CD14-positive monocyte (primary cell): ENCODE measurements at regions not wholly inside any gene's neighbourhood (a gene's known extent, or its start where the extent isn't known, plus 50 kb on each side); places are given as distances from the start of the nearest gene placed in this dataset.

ENCODE experiments used
- DNase-seq, 3 donors: peaks; one replicate each; pipeline ENCODE4 v3.0.0-alpha.2; 2011 to 2022
- H2AFZ ChIP-seq: 2 replicates; pipeline ENCODE4 v1.6.0; 2012; ENCODE audit warnings: mild to moderate bottlenecking, low read depth, low read length, inconsistent platforms; ENCODE audit not compliant: insufficient read depth, poor library complexity, severe bottlenecking
- H3K27ac ChIP-seq, 2 donors: 1 replicate in 1 of 2; 2 replicates in 1 of 2; pipeline ENCODE4 v1.5.1; 2012 to 2013; ENCODE audit warnings: low read length in 2 of 2, control low read depth in 1 of 2, inconsistent platforms in 1 of 2, low read depth in 1 of 2, mild to moderate bottlenecking in 1 of 2
- H3K27me3 ChIP-seq, 2 donors: one replicate each; pipeline versions ENCODE4 v1.6.0 to v1.6.1; 2011 to 2013; ENCODE audit warnings: low read length in 2 of 2; ENCODE audit not compliant: control insufficient read depth in 2 of 2, insufficient read depth in 2 of 2
- H3K36me3 ChIP-seq, 2 donors: replicated peaks in 1 of 2; 1 replicate in 1 of 2; 2 replicates in 1 of 2; pipeline versions ENCODE4 v1.5.1 to v1.6.1; 2012 to 2013; ENCODE audit warnings: low read length in 2 of 2, control low read depth in 1 of 2, inconsistent platforms in 1 of 2, mild to moderate bottlenecking in 1 of 2; ENCODE audit not compliant: insufficient read depth in 2 of 2, control insufficient read depth in 1 of 2
- H3K4me1 ChIP-seq, 2 donors: 1 replicate in 1 of 2; 2 replicates in 1 of 2; pipeline versions ENCODE4 v1.5.1 to v1.6.1; 2012 to 2013; ENCODE audit warnings: low read length in 2 of 2, control low read depth in 1 of 2, inconsistent platforms in 1 of 2, mild to moderate bottlenecking in 1 of 2, moderate library complexity in 1 of 2; ENCODE audit not compliant: insufficient read depth in 2 of 2, control insufficient read depth in 1 of 2
- H3K4me2 ChIP-seq: replicated peaks from 2 replicates; pipeline ENCODE3; 2012; ENCODE audit warnings: low read length, moderate library complexity, mild to moderate bottlenecking; ENCODE audit not compliant: poor library complexity, severe bottlenecking; ENCODE audit errors: extremely low read depth
- H3K4me3 ChIP-seq, 3 experiments: fragments of 200-600 bp in 1 of 3; sonication (generic) in 1 of 3; replicated peaks in 1 of 3; 1 replicate in 2 of 3; 2 replicates in 1 of 3; pipeline ENCODE4 v1.5.1; 2011 to 2013; ENCODE audit warnings: low read length in 3 of 3, mild to moderate bottlenecking in 3 of 3, control low read depth in 2 of 3, low read depth in 2 of 3, inconsistent platforms in 1 of 3, moderate library complexity in 1 of 3
- H3K79me2 ChIP-seq: 2 replicates; pipeline ENCODE4 v1.6.0; 2012; ENCODE audit warnings: mild to moderate bottlenecking, control low read depth, inconsistent platforms, low read length, moderate library complexity; ENCODE audit not compliant: insufficient read depth
- H3K9ac ChIP-seq: 2 replicates; pipeline ENCODE4 v1.6.0; 2017; ENCODE audit warnings: low read length, mild to moderate bottlenecking; ENCODE audit not compliant: insufficient read depth, poor library complexity, severe bottlenecking
- H3K9me3 ChIP-seq, 2 donors: replicated peaks in 1 of 2; 1 replicate in 1 of 2; 2 replicates in 1 of 2; pipeline versions ENCODE4 v1.5.1 to v1.6.1; 2012 to 2013; ENCODE audit warnings: low read length in 2 of 2, control low read depth in 1 of 2; ENCODE audit not compliant: control insufficient read depth in 1 of 2, insufficient read depth in 1 of 2
- H4K20me1 ChIP-seq: 2 replicates; pipeline ENCODE4 v1.6.0; 2012; ENCODE audit warnings: mild to moderate bottlenecking, low read length, control low read depth, moderate library complexity; ENCODE audit not compliant: insufficient read depth
- H3K27ac Mint-ChIP-seq, 7 donors: one replicate each; pipeline ENCODE4 v1.8.0; 2020; ENCODE audit warnings: mild to moderate bottlenecking in 7 of 7, mixed read lengths in 7 of 7, moderate library complexity in 6 of 7, inconsistent platforms in 2 of 7
- H3K27me3 Mint-ChIP-seq, 3 donors: one replicate each; pipeline ENCODE4 v1.8.0; 2021 to 2022; ENCODE audit warnings: low read depth in 3 of 3, mild to moderate bottlenecking in 3 of 3, mixed read lengths in 3 of 3, moderate library complexity in 3 of 3, inconsistent platforms in 1 of 3
- H3K36me3 Mint-ChIP-seq, 2 donors: one replicate each; pipeline ENCODE4 v1.8.0; 2020; ENCODE audit warnings: mixed read lengths in 2 of 2, inconsistent platforms in 1 of 2, mild to moderate bottlenecking in 1 of 2
- H3K4me1 Mint-ChIP-seq: one replicate; pipeline ENCODE4 v1.8.0; 2020; ENCODE audit warnings: mild to moderate bottlenecking, mixed read lengths
- H3K4me3 Mint-ChIP-seq, 2 donors: one replicate each; pipeline ENCODE4 v1.8.0; 2020; ENCODE audit warnings: mild to moderate bottlenecking in 2 of 2, mixed read lengths in 2 of 2, moderate library complexity in 1 of 2
- H3K9me3 Mint-ChIP-seq, 7 donors: one replicate each; pipeline ENCODE4 v1.8.0; 2020 to 2022; ENCODE audit warnings: mixed read lengths in 7 of 7, mild to moderate bottlenecking in 6 of 7, moderate library complexity in 6 of 7, inconsistent platforms in 2 of 7
- WGBS: methylation state at CpG from one replicate; pipeline ENCODE4 v1.1.5; 2013; ENCODE audit warnings: missing lambda C conversion rate; ENCODE audit not compliant: insufficient coverage; 5-methylcytosine and 5-hydroxymethylcytosine counted together
- intact Hi-C, 2 donors: fragments of 100-400 bp; cut with micrococcal nuclease; formaldehyde crosslinking; loops; one replicate each; pipeline versions ENCODE4 v1.15.0 to v1.15.1; 2023
- TF ChIP-seq, protein P1 (sequence below): fragments of 200-600 bp; IDR thresholded peaks from one replicate; pipeline ENCODE4 v1.8.0; 2022; ENCODE audit warnings: antibody characterized with exemption, mild to moderate bottlenecking

DNA sequence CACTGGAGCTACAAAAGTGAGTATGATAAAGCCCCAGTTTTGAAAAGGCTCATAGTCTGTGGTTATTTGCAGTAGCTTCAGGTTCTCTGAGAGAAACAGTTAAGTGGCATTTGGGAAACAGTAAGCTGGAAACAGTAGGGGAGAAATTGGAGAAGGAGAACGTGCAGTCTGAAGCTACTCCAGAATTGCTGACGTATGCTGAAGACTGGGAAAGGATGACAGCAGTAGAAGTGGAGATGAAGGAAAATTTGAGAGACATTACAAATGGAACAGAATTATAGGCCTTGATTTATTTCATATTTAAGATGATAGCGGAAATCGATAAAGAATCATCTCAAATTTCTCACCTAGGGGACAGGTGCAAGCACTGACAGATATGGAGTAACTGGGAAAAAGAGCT is 248.8 kb downstream of the CAAP1 start:
- intact Hi-C loops = no loop called here
- Histone ChIP-seq H3K9ac (no peak overlapping the region), H3K9me3 (no peaks in the 10 kb centered on the region), H3K79me2 (no peaks in the 10 kb centered on the region), H3K27ac (no peak overlapping the region), H3K4me3 (no peak overlapping the region), H4K20me1 (no peaks in the 10 kb centered on the region), H3K4me2 (no peak overlapping the region), H3K4me1 (no peaks in the 10 kb centered on the region), H2AFZ (no peak overlapping the region), H3K36me3 (no peaks in the 10 kb centered on the region), H3K27me3 (no peaks in the 10 kb centered on the region)
- no peaks in the 10 kb centered on the region for H3K4me1 Mint-ChIP-seq
- TF ChIP-seq, protein P1, sequence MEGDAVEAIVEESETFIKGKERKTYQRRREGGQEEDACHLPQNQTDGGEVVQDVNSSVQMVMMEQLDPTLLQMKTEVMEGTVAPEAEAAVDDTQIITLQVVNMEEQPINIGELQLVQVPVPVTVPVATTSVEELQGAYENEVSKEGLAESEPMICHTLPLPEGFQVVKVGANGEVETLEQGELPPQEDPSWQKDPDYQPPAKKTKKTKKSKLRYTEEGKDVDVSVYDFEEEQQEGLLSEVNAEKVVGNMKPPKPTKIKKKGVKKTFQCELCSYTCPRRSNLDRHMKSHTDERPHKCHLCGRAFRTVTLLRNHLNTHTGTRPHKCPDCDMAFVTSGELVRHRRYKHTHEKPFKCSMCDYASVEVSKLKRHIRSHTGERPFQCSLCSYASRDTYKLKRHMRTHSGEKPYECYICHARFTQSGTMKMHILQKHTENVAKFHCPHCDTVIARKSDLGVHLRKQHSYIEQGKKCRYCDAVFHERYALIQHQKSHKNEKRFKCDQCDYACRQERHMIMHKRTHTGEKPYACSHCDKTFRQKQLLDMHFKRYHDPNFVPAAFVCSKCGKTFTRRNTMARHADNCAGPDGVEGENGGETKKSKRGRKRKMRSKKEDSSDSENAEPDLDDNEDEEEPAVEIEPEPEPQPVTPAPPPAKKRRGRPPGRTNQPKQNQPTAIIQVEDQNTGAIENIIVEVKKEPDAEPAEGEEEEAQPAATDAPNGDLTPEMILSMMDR = no peak
- peaks cover 0 to 10% (median 2%) of the 10 kb centered on the region in 7 donors for H3K9me3 Mint-ChIP-seq
- 79% methylated on average over 2 of the region's 4 CpGs for WGBS
- no peaks in the 10 kb centered on the region for H3K36me3 Mint-ChIP-seq
- no peak for DNase-seq
- H3K27ac Mint-ChIP-seq = no peak overlapping the region
- no peak overlapping the region for H3K4me3 Mint-ChIP-seq
- peaks cover 0 to 4% (median 1%) of the 10 kb centered on the region in 3 donors for H3K27me3 Mint-ChIP-seq

DNA sequence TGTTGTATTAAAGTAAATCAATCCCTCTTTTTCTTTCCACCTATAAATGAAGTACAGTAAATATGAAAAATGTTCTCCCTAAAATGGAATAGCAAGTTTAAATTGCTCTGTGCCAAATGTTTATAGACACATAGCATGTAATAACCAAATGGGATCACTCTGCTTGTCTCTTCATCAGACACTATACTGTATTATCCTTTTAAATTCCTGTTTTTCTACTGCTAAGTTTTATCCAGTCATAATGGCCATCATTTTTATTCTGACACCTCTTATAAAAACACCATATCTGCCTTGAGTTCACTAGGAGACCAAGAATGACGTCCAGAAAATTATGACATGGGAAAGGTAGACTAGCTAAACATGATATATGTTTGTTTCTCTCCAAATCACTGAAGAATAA is 252.8 kb downstream of the CAAP1 start:
- Mint-ChIP-seq H3K36me3 (no peaks in the 10 kb centered on the region), H3K27me3 (peaks cover 0 to 4% (median 2%) of the 10 kb centered on the region in 3 donors), H3K9me3 (peaks cover 0 to 12% (median 2%) of the 10 kb centered on the region in 7 donors), H3K4me3 (no peak overlapping the region), H3K27ac (no peak overlapping the region), H3K4me1 (no peaks in the 10 kb centered on the region)
- whole genome bisulfite sequencing = no CpG with 5 or more reads among the region's 1 CpG
- no peaks in the 10 kb centered on the region for H3K79me2 ChIP-seq
- H3K27ac ChIP-seq = no peak overlapping the region
- no peaks in the 10 kb centered on the region for H3K27me3 ChIP-seq
- H3K36me3 ChIP-seq = no peaks in the 10 kb centered on the region
- H3K9ac ChIP-seq = no peak overlapping the region
- no peaks in the 10 kb centered on the region for H3K4me1 ChIP-seq
- DNase-seq = no peak
- TF ChIP-seq, protein P1 = no peak
- no peak overlapping the region for H2AFZ ChIP-seq
- no peaks in the 10 kb centered on the region for H3K9me3 ChIP-seq
- no peak overlapping the region for H3K4me2 ChIP-seq
- no peak overlapping the region for H3K4me3 ChIP-seq
- intact Hi-C loops = no loop called here
- H4K20me1 ChIP-seq = no peaks in the 10 kb centered on the region
